ENCODE measurements at regions not wholly inside any gene's neighbourhood (a gene's known extent, or its start where the extent isn't known, plus 50 kb on each side); places are given as distances from the start of the nearest gene placed in this dataset.

DNA sequence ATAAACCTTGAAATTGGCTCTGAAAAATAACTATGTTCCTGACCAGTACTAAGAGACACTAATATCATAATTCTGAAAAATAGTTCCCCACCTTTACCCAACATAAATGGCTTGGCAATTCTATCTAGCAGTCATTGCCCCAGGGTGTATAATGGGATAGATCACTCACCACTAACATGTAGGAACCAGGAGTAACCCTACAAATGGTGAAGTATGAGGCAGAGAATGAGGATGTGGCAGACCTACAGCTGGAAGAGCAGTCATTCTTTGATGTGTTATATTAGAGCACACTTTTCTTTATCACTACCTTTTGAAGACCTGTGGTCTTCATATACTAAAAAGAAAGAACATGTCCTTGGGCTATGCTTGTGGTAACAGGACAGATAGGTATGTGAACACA lies 136.5 kb upstream of the SYNDIG1 start:
- DNase-seq, result no peak

DNA sequence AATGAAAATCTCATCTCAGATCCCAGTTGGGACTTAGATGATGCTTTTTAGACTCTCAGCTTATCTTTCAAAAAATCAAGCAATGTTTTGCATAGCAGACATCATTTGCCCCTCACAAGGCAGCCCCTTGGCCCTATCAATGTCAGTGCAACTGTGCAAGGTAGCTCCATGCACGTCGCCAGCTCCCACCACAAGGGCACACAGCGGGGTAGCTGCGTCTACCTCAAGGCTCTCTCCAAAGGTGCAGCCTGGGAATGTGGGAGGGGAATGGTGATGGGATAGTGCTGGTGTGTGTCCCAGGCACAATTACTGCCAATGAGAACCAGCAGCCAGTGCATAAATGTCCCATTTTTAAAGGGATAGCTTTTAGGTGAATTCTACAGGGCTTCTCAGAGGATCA lies 137.5 kb upstream of the SYNDIG1 start:
- DNase-seq, result no peak

DNA sequence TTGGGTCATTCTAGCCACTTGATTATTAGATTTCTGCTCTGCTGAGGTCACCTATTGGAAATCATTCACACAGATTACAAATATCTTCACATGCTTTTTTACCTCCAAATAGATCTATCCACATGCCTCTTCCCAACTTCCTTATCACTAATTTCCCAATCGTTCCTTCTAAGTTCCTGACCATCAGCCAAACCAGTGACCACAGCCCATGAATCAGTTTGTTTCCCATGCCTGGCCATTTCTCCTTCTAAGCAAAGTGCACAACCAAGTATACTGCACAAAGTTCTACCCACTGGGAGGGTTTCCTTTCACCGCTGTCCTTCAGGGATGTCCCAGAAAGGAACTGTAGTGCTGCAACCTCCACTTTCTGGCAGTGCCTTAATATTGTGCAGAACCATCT lies 140.5 kb upstream of the SYNDIG1 start:
- no peak for DNase-seq

DNA sequence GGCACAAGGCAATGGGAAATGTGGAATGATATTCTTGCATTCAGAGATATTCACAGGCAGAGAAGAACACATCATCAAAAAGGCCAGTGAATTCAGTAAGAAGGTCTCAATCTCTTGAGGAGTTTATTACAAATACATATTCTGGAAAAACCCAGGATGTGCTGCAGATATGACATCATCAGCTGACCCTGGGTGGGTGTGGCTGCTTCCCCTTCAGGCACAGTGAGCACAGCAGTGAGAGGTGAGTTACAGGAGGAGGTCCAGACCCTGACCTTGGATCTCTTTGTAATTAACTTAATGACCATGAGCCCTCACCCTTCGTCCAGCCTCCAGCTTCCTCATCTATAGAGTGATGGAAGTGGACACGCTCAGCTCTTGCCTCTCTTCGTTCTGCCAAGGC lies 147.5 kb upstream of the SYNDIG1 start:
- no peak for DNase-seq

DNA sequence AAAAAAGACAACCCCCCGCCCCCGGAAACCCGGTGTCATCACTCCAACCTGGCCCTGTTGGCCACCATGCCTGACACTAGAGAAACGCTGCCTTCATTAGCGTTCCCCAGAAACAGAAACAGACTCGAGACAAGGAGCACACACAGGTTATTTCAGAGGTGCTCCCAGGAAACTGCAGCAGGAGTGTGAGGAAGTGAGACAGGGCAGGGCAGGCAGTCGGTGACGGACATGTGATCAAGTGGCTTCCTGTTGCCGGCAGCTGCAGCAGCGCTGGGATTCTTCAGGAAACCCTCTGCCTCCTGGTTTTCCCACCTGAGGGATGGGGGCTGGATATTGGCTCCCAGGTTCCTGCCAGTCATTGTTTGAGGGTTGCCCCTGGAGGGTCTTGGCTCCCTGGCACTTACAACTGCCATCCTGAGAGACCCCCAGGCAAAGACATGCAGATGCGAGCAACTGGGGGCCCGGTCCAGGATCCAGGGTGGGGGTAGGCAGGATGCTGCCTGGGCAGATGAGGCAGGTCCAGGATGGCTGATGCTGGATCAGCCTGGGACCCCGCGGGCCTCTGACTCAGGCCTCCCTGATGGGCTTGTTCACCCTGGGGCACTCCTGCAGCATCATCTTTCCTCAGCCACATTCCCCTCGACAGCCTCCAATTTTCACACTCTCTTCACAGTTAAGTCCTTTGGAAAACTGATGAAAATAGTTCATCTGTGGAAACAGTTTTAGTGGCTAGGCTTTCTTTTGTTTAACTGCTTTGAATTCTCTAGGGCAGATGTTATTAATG lies 150.7 kb upstream of the SYNDIG1 start:
- no peak for DNase-seq

DNA sequence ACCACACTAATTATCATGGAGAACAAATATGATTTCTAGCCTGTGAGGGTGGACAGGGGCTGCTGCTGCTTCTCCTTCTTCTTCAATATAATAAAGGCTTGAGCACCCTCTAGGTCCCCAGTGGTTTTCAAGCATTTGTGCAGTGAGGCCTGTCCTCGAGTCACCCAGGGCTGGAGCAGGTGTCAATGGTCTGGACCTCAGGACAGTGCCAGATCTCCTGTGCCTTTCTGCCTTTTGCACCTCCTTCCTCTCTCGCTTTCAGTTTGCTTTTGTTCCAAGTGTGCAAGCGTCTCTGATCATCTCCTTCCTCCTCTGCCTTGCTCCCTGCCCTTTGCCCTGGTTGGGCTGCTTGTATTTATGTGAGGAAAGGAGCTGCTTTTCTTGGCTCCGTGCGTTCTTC lies 152.2 kb upstream of the SYNDIG1 start:
- DNase-seq, result no peak

DNA sequence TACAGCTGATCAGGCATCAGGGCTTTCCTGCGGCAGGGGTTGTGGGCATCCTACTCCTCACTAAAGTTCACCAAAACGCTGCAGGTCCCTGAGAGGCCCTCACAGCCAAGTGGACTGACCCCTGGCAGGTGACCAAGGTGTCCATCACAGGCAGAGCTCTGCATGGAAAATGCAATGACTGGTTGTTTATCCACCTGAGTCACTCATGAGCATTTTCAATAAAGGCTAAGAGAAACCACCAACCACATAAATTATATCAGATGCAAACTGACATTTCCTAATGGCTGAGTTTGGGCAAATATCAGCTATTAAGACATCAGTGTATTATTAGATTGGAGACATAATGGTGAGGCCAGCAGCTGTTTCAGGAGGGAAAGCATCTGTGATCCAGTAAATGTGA lies 152.7 kb upstream of the SYNDIG1 start:
- DNase-seq, result no peak

DNA sequence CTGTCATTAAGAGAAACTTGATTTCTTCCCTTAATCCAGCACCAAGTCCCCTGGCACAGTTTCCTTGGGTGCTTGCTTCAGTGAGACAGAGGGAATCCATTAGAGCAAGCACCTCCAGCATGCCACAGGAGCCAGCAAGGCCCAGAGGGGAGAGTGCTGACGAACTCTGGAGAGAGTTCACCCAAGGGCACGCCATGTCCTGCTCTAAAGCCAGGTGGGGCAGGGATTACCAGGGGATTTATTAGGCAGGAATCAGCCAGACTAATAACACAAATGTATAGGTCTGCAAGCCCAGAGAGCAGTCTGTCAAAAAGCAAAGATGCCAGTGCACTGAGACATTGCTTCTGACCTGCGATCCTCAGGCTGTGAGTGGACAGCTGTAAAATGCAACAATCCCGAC lies 155.4 kb upstream of the SYNDIG1 start:
- no peak for DNase-seq

DNA sequence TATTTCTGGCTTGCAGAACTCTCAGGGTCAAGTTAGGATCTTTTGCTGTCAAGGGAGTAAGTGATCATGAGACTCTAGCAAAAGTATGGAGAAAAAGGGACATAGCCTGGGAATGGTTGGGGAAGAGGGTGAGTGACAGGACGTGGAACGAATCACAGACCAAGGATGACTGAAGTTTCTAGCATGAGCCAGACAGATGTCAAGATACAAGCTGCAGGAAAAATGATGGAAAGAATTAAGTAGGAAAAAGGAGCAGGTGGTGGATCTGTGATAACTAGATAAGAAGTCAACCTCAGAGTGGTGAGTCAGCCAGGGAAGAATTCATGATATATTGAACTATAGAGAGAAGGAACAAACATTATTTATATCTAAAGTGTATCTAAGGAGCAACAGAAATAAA lies 159.8 kb upstream of the SYNDIG1 start:
- no peak for DNase-seq

DNA sequence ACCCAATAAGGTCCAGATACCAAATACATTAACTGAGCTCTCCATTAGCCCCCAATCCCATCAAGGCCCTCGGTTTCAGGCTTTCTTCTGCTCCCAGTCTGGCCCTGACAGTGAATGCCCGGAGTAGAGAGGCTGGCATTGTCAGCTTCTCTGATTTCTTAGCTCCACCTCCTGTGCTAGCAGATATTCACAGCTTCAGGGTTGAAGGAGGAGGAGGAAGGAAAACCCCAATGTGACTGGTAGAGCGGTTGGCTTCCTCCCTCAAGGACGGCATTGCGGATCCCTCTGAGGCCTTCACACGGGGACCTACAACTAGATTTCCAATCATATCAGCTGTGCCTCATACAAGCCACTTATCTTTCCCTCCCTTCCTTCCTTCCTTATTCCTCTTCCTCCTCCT lies 164.1 kb upstream of the SYNDIG1 start:
- no peak for DNase-seq

DNA sequence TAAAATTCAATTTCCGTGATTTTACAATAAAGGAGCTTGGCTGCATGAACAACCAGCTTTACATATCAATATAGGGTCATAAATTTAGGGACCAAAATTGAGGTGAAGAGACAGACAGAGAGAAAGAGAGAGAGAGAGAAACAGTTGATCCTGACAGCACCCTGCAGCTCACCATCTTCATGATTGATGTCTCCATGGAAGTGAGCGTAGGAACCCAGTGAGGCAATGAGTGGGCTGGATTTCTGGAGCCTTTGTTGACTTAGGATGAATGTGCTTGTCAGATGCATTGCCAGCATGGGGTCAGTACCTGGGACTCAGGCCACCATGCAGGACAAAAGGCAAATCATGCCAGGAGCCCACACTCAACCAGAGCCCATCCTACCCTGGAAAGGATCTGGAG lies 165.1 kb upstream of the SYNDIG1 start:
- DNase-seq, result no peak

DNA sequence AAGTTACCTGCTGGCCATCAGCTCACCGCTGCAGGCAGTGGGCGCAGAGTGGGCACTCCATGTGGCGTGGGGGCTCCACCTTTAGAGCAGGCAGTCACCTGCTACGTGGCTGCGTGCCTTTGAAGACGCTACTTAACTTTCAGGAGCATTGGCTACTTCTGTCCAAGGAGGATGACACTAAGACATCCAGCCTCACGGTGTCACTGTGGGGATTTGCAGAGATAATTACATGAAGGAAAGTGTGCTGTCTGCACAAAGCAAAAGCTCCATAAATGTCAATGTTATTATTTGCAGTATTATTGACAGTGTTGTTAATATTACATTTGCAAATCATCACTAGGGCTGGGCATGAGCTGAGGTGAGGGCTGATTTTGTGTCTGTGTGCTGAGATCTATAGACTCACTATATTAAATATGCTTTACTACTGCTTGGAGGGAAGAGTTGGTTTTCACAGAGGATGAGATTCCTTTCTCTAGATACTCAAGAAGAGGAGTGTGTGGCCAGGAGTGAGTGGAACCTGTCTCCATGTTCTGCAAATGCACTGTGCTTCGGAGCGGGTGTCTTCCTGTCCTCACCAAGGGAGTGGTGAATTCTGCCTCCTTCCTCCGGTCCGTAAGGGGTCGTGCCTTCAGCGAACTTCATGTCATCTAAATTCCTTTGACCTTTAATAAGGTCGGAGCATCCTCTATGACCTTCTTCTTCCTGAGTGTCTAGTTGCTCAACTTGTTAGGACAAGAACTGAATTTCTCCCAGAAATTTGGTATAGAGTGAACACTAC lies 165.8 kb upstream of the SYNDIG1 start:
- no peak for DNase-seq

DNA sequence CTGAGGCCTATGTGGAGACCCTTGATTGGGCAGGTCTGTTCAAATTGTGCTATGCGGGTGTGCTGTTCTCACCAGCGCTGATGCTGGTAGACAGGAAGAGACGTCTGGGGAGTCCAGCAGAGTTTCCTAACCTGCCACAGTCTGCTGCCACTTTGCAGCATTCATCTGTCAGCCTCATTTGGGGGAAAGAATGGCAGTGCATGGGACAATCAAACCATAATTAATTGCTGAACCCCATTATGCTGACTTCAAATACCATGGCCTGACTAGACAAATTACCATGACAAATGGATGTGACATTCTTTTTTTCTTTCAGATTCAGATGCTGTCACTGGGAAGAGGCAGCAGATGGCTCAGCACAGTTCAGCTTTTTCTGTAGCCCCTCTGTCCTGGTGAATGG lies 171.4 kb upstream of the SYNDIG1 start:
- no peak for DNase-seq

DNA sequence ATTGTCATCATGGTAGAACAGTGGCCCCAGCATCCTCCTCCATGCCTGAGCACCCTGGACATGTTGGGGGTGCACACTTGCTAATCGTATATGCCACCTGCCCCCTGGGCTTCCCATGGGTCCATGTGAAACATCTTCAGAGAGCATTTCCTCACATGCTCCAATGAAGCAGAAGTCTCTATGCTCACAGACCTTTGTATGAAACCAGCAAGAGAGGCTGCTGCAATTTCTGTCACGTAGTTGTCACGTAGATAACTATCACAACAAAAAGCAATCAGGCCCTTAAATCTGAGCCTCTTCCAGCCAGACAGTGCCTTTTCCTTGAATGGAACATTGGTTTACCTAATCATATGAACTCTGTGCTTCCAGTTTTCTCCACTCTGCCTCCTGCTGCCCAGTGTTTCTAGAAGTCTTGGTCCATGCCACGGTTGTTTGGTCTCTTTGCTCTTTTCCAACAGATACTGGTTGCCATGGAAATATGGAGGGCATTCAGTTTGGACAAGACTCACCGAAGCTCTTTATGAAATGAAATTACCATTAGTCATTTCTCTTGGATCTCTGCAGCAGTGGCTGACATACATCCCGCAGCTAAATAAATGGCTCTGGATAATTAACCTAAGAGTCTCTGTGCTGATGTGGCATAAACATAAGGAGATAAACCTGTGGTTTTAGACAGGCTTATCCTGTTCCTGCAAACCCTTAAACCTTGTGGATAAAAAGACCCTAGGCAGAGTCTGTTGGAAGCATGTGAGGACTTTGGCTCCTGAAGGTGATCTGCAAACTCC lies 172.8 kb upstream of the SYNDIG1 start:
- no peak for DNase-seq

DNA sequence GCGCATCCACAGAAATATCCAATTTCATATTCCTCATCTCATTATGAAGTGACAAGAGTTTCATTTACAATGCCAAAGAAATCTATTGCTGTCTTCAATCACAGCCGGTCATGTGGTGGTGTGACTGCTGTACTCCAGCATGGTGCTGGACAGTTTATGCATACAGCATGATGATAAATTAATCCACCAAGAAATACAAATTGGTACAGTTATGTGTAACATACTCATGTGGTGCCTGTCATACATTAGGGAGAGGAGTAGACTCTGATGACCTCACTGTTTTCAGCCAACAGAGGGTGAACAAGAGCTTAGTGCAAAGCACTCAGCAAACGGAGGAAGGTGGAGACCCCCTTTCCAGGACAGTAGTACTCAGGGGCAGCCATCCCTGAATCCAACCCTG lies 178.4 kb upstream of the SYNDIG1 start:
- no peak for DNase-seq

DNA sequence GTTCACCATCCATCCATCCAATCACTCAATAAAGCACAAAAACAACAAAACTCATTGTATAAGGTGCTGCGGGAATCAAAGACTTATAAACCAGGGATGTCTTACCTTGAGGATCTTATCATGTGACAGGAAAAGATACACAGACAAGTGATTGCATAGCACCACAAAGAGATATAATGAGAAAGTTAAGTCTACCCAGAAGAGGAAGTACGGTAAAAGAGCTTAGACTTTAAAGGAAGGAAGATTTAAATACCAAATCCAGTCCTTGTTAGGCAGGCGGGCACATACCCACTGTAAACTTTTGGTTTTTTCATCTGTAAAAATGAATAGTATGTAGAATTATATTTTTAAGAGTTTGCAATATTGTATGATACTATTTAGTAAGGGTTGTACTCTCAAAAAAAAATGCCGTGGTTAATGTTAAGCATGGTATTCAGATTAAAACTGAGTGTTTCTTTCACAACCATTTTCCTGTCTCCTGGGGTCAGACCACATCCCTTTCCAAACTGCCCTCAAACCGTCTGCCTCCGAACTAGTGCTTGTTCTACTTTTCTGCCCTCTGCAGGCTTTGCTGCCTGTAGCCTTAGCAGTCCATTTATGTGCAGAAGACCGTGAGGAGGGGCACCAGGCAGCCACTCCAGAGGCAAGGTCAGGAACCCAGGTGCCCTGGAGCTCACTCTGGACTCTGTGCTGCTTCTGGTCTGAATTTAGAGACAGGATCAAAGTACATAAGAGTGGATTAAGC lies 179.5 kb upstream of the SYNDIG1 start:
- DNase-seq, result no peak

DNA sequence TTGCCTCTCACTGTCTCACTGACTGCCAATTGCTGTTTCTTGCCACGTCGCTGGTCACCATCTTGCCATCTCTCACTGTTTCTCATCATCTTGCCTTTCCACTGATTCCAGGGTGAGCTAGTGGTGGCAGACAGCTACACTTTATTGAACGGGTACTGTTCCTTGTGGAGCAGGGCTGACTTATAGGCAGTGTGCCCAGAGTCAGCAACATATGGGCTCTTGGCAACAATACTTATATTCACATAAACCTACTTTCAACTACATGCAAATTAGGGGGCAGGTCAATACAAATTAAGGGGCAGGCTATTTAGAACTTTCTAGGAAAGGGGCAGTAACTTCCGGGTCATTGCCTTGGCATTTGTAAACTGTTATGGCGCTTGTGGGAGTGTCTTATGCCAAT lies 186.2 kb upstream of the SYNDIG1 start:
- DNase-seq, result no peak

DNA sequence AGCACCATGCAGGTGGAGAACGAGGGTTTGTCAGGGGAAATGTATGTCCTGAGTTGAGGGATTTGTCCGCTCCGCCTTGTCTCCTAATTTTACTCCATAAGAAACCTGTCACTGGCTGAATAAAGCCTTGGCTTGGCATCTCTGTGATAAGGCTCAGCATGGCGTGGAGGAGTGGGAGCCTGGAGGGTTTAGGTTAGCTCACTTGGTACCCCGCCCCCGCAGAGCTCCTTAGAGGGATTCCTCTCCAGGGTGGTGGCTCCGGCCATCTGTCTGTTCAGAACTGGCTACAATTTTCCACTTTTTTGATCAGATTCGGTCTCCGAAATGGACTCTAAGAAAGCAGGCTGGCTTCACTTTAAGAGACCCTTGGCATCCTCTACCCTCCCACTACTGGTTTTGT lies 192.2 kb upstream of the SYNDIG1 start:
- DNase-seq, result no peak

DNA sequence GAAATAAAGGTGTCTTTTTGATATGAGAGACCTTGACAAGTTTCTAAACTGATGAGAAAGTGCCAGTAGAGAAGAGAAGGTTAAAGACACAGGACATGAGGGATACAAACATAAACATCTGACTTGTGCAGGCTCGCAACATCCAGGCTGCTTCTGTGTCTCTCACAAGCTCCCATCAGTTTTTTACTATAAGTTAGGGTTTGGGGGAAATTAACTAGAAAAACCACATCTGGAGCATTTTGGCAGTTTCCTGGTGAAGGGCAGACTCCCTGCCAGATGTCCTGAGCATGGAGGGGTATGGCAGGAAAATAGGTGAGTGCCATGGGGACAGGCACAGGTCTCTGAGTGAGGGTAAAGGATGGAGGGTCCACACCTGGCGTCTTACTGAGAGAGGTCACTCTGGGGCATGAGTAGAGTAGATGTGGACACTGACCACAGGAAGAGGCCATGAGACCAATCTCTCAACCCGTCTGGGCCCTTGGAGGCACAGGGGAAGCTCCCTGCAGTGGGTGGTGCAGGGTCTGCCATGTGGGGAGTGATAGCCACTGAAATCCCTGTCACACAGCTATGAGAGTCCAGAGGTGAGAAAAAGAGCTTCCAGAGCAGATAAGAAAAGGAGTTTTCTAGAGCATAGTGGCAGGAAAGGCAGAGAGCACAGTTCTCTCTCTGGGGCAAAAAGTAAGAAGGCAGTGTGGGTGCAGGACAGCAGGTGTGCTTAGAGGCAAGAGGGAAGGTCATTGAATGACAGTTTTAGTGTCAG lies 193.3 kb upstream of the SYNDIG1 start:
- no peak for DNase-seq

DNA sequence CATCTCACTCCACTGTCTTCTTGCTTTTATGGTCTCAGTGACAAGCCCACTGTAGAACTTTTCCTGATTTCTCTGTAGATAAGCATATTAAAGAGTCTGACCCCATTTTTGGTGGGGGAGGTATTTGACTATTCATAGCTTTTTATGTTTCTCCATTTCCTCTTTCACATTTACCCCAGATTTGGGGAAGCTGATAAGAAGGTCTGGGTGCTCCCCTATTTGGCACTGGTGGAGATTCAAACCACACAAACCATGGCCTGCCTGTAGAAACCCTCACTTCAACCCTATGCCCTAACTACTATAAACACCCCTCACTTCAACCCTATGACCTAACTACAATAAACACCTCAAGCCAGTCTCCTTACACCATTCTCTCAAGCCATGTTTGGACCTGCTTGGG lies 196.2 kb upstream of the SYNDIG1 start:
- no peak for DNase-seq

DNA sequence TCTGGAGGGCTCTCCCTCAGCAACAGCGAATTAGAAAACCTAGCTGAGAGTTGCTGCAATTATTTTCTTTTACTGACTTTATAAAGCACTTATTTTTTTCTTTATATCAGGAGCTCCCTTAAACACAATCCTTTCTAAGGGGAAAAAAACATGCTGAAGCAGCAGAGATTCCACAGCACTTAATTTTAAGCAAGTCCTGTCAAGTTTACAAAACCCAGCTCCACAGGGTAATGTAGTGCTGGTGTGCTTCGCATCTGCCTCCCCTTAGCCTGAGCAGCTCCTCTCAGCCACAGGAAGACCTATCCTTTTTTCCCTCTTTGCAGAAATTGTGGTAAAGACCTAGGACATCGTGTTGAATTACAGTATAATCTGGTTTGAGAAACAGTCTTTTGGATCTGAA lies 208.1 kb upstream of the SYNDIG1 start:
- DNase-seq, result no peak

DNA sequence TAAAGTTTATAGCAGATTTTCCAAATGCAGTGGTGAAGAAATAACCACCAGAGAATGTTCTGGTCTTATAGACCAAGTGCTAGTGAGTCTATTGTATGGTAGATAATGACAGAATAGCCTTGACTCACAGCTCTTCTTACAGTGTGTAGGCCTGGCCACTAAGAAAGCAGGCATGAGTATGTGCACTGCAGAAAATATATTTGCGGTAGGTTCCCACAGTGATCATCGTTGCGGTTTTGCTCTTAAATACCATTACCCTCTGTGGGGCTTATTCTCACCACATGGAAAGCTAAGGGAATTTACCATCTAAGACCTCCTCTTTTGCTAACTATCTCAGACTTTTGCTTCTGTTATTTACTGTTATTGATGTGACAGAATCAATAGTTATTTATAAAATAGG lies 212.3 kb upstream of the SYNDIG1 start:
- DNase-seq, result no peak

All from NCI-H345 (cell line).